AG09319 (cell line): ENCODE measurements at regions not wholly inside any gene's neighbourhood (a gene's known extent, or its start where the extent isn't known, plus 50 kb on each side); places are given as distances from the start of the nearest gene placed in this dataset.

ENCODE experiments used
- DNase-seq: peaks from one replicate; pipeline ENCODE4 v3.0.0-alpha.2; 2010; ENCODE audit warnings: low read depth; ENCODE audit errors: extremely low read depth
- TF ChIP-seq, protein P1 (sequence below): IDR thresholded peaks from 2 replicates; pipeline ENCODE4 v1.5.1; 2011; ENCODE audit warnings: low read depth, mild to moderate bottlenecking, inconsistent platforms, low read length, moderate library complexity

DNA sequence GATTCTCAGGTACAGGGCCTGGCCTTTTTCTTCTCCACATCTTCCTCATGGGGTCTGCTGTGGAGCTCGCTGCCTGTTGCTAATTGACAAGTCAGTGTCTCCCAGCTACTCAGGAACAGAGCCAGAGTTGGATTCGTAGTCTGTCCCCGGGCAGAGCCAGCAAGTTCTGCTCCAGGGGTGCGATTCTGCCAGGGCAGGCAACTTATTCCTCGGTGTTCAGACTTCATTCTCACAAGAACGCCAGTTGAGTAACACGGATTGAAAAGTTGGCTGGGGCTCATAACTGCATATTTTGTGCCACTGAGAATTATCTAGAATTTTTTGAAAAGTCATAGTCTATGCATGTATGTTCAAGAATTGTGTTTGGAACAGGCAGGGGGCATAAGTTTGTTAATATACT is 336.7 kb upstream of the NPVF start:
- DNase-seq: no peak
- TF ChIP-seq, protein P1, sequence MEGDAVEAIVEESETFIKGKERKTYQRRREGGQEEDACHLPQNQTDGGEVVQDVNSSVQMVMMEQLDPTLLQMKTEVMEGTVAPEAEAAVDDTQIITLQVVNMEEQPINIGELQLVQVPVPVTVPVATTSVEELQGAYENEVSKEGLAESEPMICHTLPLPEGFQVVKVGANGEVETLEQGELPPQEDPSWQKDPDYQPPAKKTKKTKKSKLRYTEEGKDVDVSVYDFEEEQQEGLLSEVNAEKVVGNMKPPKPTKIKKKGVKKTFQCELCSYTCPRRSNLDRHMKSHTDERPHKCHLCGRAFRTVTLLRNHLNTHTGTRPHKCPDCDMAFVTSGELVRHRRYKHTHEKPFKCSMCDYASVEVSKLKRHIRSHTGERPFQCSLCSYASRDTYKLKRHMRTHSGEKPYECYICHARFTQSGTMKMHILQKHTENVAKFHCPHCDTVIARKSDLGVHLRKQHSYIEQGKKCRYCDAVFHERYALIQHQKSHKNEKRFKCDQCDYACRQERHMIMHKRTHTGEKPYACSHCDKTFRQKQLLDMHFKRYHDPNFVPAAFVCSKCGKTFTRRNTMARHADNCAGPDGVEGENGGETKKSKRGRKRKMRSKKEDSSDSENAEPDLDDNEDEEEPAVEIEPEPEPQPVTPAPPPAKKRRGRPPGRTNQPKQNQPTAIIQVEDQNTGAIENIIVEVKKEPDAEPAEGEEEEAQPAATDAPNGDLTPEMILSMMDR: no peak

DNA sequence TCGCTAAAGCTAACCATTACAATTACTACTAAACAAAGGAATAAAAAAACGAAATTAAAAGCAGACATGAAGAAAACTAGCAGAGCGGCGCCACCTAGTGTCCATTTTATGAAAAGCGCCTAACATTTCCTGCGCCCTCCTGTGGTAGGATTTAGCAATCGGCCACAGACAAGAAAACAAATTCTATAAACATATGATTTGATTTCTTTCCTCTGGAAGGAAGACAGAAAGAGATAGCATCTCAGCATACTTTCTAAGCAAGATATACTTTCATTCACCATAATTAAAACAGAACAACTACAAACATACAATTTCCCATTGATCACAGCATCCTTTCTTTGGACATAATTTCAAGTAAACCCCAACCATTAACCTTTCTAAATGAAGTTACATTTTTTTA is 337.7 kb upstream of the NPVF start:
- DNase-seq: peak; percentile 57
- TF ChIP-seq, protein P1: no peak; the same call in none of the 2 replicates

DNA sequence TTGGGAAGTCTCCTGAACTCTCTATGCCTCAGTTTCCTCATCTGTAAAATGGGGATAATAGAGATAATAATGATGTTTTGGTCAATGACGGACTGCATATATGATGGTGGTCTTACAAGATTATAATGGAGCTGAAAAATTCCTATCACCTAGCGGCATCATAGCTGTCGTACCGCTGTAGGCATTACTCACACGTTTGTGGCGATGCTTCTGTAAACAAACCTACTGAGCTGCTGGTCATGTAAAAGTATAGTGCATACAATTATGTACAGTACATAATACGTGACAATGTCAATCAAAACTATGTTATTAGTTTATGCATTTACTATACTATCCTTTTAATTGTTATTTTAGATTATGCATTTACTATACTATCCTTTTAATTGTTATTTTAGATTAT is 339.1 kb upstream of the NPVF start:
- TF ChIP-seq, protein P1: no peak
- DNase-seq: no peak

DNA sequence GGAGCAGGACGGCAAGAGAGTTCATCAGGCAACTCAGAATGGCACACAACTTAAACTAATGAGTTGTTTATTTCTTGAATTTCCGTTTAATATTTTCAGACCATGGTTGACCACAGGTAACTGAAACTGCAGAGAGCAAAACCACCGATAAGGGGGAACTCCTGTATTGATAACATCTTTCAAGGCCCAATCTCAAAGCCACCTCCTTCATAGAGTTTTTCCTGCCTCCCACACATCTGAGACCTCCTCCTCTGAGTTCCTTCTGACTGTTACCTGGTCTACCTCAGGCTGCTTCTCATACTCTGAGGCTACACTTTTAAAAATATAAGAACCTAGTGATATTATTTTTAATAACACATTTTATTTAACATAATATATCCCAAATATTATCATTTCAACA is 341.5 kb upstream of the NPVF start:
- TF ChIP-seq, protein P1: no peak

DNA sequence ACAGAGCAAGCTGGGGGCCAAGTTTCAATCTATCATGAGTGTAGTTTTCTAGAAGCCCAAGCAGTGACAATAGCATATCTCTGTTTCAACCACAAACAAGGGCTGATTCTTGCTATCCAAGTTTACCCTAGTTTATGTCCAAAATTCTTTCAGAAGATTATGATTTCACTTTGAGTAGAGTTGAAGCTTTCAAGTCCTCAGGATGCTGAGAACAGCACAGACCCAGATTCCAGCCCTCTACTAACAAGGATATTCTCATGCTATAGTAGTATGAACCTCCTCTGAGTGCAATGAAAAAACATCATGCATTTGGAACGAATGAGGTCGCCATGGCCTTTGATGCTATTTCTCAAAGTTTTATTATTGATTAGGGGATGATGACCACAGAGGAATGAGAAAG is 344.1 kb upstream of the NPVF start:
- DNase-seq: no peak
- TF ChIP-seq, protein P1: no peak

More for the DNA sequence above, 341.5 kb upstream of the NPVF start:
- no peak for DNase-seq

DNA sequence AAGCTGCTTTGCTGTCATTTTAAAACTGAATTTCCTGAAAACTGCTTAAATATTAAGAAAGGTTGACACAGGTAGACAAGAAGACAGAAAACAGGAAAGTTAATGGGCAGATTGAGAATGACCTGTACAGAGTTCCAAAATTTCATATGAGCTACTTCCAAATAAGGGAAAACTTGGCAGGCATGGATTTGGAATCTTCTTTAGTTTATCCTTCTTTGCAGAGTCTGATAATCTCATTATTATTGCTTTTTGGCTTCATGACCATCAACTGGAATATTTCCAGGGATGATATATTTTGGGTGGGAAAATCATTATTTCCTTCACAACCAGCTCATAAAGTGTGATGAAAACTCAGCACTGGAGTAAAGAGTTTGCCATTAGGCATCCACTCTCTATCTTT is 346.5 kb upstream of the NPVF start:
- DNase-seq: no peak
- TF ChIP-seq, protein P1: no peak

DNA sequence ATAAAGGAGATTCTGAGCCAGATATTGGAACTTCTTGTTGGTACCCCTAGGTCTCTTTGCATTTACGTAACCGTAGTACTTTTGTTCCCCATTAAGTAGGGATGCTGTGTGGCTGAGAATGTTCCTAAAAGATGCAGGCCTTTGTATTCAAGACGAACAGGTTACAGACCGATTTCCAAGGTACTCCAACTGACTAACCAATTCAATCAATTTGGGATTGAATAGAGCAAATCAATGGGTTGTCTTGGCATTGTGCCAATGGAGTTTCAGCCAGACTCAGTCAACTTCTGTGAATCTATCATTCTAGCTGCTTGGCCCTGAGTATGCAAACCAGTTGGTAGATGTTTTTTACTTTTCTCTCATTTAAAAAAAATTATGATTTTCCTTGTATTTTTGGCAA is 347.3 kb upstream of the NPVF start:
- TF ChIP-seq, protein P1: no peak
- DNase-seq: no peak
